ENCODE measurements at regions not wholly inside any gene's neighbourhood (a gene's known extent, or its start where the extent isn't known, plus 50 kb on each side); places are given as distances from the start of the nearest gene placed in this dataset.

DNA sequence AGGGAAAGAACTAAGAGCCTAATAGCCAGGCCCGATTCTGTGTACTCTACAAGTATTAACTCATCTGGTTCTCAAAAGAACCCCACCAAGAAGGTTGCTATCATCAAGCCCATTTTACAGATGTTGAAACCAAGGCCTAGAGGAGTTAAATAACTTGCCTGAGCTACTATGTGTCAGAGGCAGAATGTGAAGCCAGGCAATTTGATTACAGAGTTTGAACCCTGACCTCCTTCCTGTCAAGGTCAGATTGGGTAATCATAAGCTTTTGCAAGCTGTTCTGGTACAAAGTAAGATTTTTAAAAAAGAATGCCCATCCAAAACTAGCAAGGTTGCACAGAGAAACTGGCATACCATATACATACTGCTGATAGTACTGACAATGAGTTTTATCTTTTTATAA lies 227.1 kb downstream of the HAUS1 start:
- TF ChIP-seq EZH2 (IDR thresholded peaks at IDR 0.05) (no peak), EZH2phosphoT487 (IDR thresholded peaks at IDR 0.05) (no peak)
- TF ChIP-seq, protein P1, sequence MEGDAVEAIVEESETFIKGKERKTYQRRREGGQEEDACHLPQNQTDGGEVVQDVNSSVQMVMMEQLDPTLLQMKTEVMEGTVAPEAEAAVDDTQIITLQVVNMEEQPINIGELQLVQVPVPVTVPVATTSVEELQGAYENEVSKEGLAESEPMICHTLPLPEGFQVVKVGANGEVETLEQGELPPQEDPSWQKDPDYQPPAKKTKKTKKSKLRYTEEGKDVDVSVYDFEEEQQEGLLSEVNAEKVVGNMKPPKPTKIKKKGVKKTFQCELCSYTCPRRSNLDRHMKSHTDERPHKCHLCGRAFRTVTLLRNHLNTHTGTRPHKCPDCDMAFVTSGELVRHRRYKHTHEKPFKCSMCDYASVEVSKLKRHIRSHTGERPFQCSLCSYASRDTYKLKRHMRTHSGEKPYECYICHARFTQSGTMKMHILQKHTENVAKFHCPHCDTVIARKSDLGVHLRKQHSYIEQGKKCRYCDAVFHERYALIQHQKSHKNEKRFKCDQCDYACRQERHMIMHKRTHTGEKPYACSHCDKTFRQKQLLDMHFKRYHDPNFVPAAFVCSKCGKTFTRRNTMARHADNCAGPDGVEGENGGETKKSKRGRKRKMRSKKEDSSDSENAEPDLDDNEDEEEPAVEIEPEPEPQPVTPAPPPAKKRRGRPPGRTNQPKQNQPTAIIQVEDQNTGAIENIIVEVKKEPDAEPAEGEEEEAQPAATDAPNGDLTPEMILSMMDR (IDR thresholded peaks at IDR 0.05), result no peak
